Panc1 (cell line): ENCODE measurements at regions not wholly inside any gene's neighbourhood (a gene's known extent, or its start where the extent isn't known, plus 50 kb on each side); places are given as distances from the start of the nearest gene placed in this dataset.

Source experiments
- CTCF ChIP-seq: fragments of 450-650 bp; IDR thresholded peaks from 2 replicates; pipeline ENCODE4 v1.5.1; 2017; ENCODE audit warnings: mild to moderate bottlenecking
- SIN3A ChIP-seq: IDR thresholded peaks from 2 replicates; pipeline ENCODE4 v1.6.1; 2012; ENCODE audit warnings: low read depth, mild to moderate bottlenecking, low read length, moderate library complexity, borderline replicate concordance; ENCODE audit not compliant: insufficient read depth
- TF ChIP-seq, protein P1 (sequence below), 2 experiments: IDR thresholded peaks; 2 replicates each; pipeline ENCODE4 v1.6.1; 2011 to 2012; ENCODE audit warnings: low read depth in 2 of 2, control low read depth in 1 of 2, low read length in 1 of 2, mild to moderate bottlenecking in 1 of 2, moderate library complexity in 1 of 2; ENCODE audit not compliant: insufficient read depth in 1 of 2

DNA sequence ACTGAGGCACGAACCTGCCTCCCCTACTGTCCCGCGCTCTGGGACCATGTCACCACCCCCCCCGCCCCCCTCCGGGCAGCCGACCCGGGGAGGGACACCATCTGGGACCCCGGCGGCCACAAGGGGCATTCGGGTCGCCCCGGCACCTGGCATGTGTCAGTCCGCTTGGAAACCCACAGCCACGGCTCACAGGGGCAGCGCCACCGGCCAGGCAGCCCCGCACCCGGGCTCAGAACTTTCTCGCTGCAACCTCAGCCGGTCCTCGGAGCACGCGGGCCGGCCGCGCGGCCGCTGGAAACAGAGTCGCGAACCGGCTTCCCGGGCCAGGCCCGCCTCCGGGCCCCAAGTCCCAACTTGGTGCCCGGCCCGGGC is 159.9 kb upstream of the GRK3 start:
- TF ChIP-seq CTCF (no peak), SIN3A (0 out of 2 replicates have a peak, but pooled peaks have one; percentile 34)
- TF ChIP-seq, protein P1, sequence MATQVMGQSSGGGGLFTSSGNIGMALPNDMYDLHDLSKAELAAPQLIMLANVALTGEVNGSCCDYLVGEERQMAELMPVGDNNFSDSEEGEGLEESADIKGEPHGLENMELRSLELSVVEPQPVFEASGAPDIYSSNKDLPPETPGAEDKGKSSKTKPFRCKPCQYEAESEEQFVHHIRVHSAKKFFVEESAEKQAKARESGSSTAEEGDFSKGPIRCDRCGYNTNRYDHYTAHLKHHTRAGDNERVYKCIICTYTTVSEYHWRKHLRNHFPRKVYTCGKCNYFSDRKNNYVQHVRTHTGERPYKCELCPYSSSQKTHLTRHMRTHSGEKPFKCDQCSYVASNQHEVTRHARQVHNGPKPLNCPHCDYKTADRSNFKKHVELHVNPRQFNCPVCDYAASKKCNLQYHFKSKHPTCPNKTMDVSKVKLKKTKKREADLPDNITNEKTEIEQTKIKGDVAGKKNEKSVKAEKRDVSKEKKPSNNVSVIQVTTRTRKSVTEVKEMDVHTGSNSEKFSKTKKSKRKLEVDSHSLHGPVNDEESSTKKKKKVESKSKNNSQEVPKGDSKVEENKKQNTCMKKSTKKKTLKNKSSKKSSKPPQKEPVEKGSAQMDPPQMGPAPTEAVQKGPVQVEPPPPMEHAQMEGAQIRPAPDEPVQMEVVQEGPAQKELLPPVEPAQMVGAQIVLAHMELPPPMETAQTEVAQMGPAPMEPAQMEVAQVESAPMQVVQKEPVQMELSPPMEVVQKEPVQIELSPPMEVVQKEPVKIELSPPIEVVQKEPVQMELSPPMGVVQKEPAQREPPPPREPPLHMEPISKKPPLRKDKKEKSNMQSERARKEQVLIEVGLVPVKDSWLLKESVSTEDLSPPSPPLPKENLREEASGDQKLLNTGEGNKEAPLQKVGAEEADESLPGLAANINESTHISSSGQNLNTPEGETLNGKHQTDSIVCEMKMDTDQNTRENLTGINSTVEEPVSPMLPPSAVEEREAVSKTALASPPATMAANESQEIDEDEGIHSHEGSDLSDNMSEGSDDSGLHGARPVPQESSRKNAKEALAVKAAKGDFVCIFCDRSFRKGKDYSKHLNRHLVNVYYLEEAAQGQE (IDR thresholded peaks at IDR 0.05; ENCODE audit: insufficient read depth in 1 of 2, low read depth in 2 of 2, low read length in 1 of 2): no peak
